ENCODE measurements at regions not wholly inside any gene's neighbourhood (a gene's known extent, or its start where the extent isn't known, plus 50 kb on each side); places are given as distances from the start of the nearest gene placed in this dataset.

GRCh38 chr7:131607291-131608115 is 51.1 kb upstream of the PODXL start:
- H3K4me3 ChIP-seq (ENCODE audit: low read depth, low read length), result no peak overlapping the region
- TF ChIP-seq, protein P1, sequence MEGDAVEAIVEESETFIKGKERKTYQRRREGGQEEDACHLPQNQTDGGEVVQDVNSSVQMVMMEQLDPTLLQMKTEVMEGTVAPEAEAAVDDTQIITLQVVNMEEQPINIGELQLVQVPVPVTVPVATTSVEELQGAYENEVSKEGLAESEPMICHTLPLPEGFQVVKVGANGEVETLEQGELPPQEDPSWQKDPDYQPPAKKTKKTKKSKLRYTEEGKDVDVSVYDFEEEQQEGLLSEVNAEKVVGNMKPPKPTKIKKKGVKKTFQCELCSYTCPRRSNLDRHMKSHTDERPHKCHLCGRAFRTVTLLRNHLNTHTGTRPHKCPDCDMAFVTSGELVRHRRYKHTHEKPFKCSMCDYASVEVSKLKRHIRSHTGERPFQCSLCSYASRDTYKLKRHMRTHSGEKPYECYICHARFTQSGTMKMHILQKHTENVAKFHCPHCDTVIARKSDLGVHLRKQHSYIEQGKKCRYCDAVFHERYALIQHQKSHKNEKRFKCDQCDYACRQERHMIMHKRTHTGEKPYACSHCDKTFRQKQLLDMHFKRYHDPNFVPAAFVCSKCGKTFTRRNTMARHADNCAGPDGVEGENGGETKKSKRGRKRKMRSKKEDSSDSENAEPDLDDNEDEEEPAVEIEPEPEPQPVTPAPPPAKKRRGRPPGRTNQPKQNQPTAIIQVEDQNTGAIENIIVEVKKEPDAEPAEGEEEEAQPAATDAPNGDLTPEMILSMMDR (IDR thresholded peaks at IDR 0.05; ENCODE audit: insufficient read depth, low read length, missing control alignments), result no peak
- ChIA-PET POLR2A (no interaction called here), CTCF (interaction anchor here (1.6 to 4.2 kb wide), 3 partner anchors 18 to 93 kb away, joined by 3 to 15 read pairs (median 4); no protein-coding TSS in a partner anchor)
- DNase-seq (ENCODE audit: low read depth, low spot score), result no peak

- ChIA-PET CTCF (interaction anchor here (0.7 to 4.2 kb wide), 4 partner anchors 9 to 92 kb away, joined by 3 to 15 read pairs (median 4); no protein-coding TSS in a partner anchor), POLR2A (no interaction called here)
- no peak overlapping the region for H3K4me3 ChIP-seq (ENCODE audit: low read depth, low read length)
- DNase-seq (ENCODE audit: low read depth, low spot score), result no peak
- TF ChIP-seq, protein P1 (IDR thresholded peaks at IDR 0.05; ENCODE audit: insufficient read depth, low read length, missing control alignments), result no peak
Observed at GRCh38 chr7:131606346-131607290, 50.2 kb upstream of the PODXL start.

All from AG04449 (cell line).